ENCODE measurements at regions not wholly inside any gene's neighbourhood (a gene's known extent, or its start where the extent isn't known, plus 50 kb on each side); places are given as distances from the start of the nearest gene placed in this dataset.
"Not testable (repeated sequence)": the region's sequence is repeated elsewhere in the genome, so short reads cannot be mapped to it uniquely, and the experiment has no call there.

GRCh38 chr7:66460921-66461361 lies 167.7 kb upstream of the KCTD7 start:
- DNase-seq (no peak), ATAC-seq (ENCODE audit: low FRiP score in 2 of 2) (no peak)
- Histone ChIP-seq H3K4me1 (no peaks in the 10 kb centered on the region), H3K9me3 (no peaks in the 10 kb centered on the region), H3K4me3 (no peak overlapping the region), H3K27ac (no peak overlapping the region), H3K36me3 (no peaks in the 10 kb centered on the region), H3K27me3 (no peaks in the 10 kb centered on the region)
- 66 to 76% methylated on average over 3 of the region's 3 CpGs for WGBS, 2 donors
- TF ChIP-seq CTCF (IDR thresholded peaks at IDR 0.05) (no peak), POLR2A (IDR thresholded peaks at IDR 0.05) (no peak)

GRCh38 chr7:66461397-66461796 lies 167.3 kb upstream of the KCTD7 start:
- ATAC-seq (ENCODE audit: low FRiP score in 2 of 2); H3K4me1 ChIP-seq; H3K9me3 ChIP-seq; DNase-seq; H3K4me3 ChIP-seq; H3K36me3 ChIP-seq; H3K27me3 ChIP-seq; H3K27ac ChIP-seq: not testable (repeated sequence)
- WGBS, 2 donors, result 95 to 97% methylated on average over 4 of the region's 4 CpGs

- H3K4me1 ChIP-seq, H3K27me3 ChIP-seq: not testable (repeated sequence)
- WGBS, 2 donors, result 96 to 100% methylated on average over 4 of the region's 4 CpGs
Observed at GRCh38 chr7:66462831-66463230, 165.8 kb upstream of the KCTD7 start.

GRCh38 chr7:66464059-66464458 lies 164.6 kb upstream of the KCTD7 start:
- Histone ChIP-seq H3K9me3 (no peaks in the 10 kb centered on the region), H3K27ac (no peak overlapping the region), H3K27me3 (no peaks in the 10 kb centered on the region), H3K36me3 (no peaks in the 10 kb centered on the region), H3K4me1 (no peaks in the 10 kb centered on the region), H3K4me3 (no peak overlapping the region)
- TF ChIP-seq POLR2A (IDR thresholded peaks at IDR 0.05) (no peak), CTCF (IDR thresholded peaks at IDR 0.05) (no peak), POLR2AphosphoS5 (IDR thresholded peaks at IDR 0.05) (no peak), EP300 (IDR thresholded peaks at IDR 0.05) (no peak)
- WGBS, 2 donors, result 95% methylated on average over 6 of the region's 6 CpGs
- no peak for ATAC-seq (ENCODE audit: low FRiP score in 2 of 2)
- no peak for DNase-seq

More at GRCh38 chr7:66462831-66463230, 165.8 kb upstream of the KCTD7 start:
- H3K9me3 ChIP-seq; H3K27ac ChIP-seq; ATAC-seq (ENCODE audit: low FRiP score in 2 of 2); H3K36me3 ChIP-seq; DNase-seq; H3K4me3 ChIP-seq: not testable (repeated sequence)

GRCh38 chr7:66466081-66466600 lies 162.5 kb upstream of the KCTD7 start:
- WGBS, 2 donors, result 94 to 97% methylated on average over 8 of the region's 8 CpGs
- TF ChIP-seq EP300 (IDR thresholded peaks at IDR 0.05), result no peak
- TF ChIP-seq POLR2A (IDR thresholded peaks at IDR 0.05), result no peak
- TF ChIP-seq POLR2AphosphoS5 (IDR thresholded peaks at IDR 0.05), result no peak
- ATAC-seq (ENCODE audit: low FRiP score in 2 of 2) (no peak), DNase-seq (no peak)
- Histone ChIP-seq H3K27ac (no peak overlapping the region), H3K36me3 (no peaks in the 10 kb centered on the region), H3K4me3 (no peak overlapping the region), H3K27me3 (no peaks in the 10 kb centered on the region), H3K9me3 (no peaks in the 10 kb centered on the region), H3K4me1 (no peaks in the 10 kb centered on the region)

GRCh38 chr7:66467887-66468286 lies 160.8 kb upstream of the KCTD7 start:
- no peak for ATAC-seq (ENCODE audit: low FRiP score in 2 of 2)
- 96% methylated on average over 2 of the region's 2 CpGs for WGBS, 2 donors

GRCh38 chr7:66473064-66473463 lies 155.6 kb upstream of the KCTD7 start:
- DNase-seq; H3K4me1 ChIP-seq; ATAC-seq (ENCODE audit: low FRiP score in 2 of 2); H3K4me3 ChIP-seq; H3K9me3 ChIP-seq; H3K27me3 ChIP-seq; H3K27ac ChIP-seq: not testable (repeated sequence)
- WGBS, 2 donors, result 75 to 81% methylated on average over 3 of the region's 3 CpGs
- H3K36me3 ChIP-seq, result peaks cover 0 to 17% (median 10%) of the 10 kb centered on the region in 4 donors

More at GRCh38 chr7:66467887-66468286, 160.8 kb upstream of the KCTD7 start:
- Histone ChIP-seq H3K4me1 (no peaks in the 10 kb centered on the region), H3K27me3 (no peaks in the 10 kb centered on the region), H3K36me3 (no peaks in the 10 kb centered on the region), H3K9me3 (no peaks in the 10 kb centered on the region), H3K4me3 (no peak overlapping the region), H3K27ac (no peak overlapping the region)
- no peak for DNase-seq
- TF ChIP-seq EP300 (IDR thresholded peaks at IDR 0.05) (no peak), POLR2A (IDR thresholded peaks at IDR 0.05) (no peak), CTCF (IDR thresholded peaks at IDR 0.05) (no peak), POLR2AphosphoS5 (IDR thresholded peaks at IDR 0.05) (no peak)

Data from upper lobe of left lung (tissue), 6 donors.